ENCODE measurements at regions not wholly inside any gene's neighbourhood (a gene's known extent, or its start where the extent isn't known, plus 50 kb on each side); places are given as distances from the start of the nearest gene placed in this dataset.

GRCh38 chr17:51427856-51428255 lies 167.5 kb downstream of the UTP18 start:
- TF ChIP-seq POLR2A (IDR thresholded peaks at IDR 0.05; ENCODE audit: low read depth, low read length) (no peak), ZBTB4 (CRISPR knock-in tag; IDR thresholded peaks at IDR 0.05) (no peak), SIN3A (IDR thresholded peaks at IDR 0.05; ENCODE audit: low read depth, low read length) (no peak)

Data from GM12878 (cell line).